B cell (primary cell): ENCODE measurements at regions not wholly inside any gene's neighbourhood (a gene's known extent, or its start where the extent isn't known, plus 50 kb on each side); places are given as distances from the start of the nearest gene placed in this dataset.
"Not testable (repeated sequence)": the region's sequence is repeated elsewhere in the genome, so short reads cannot be mapped to it uniquely, and the experiment has no call there.

Experiments
- ATAC-seq: fragments of 200-7000 bp; cut with Tn5 transposase; one replicate; pipeline ENCODE4 v1.10.0; 2021; ENCODE audit warnings: low read depth, mild to moderate bottlenecking, moderate number of reproducible peaks, moderate library complexity
- CTCF ChIA-PET: fragments of 350-600 bp; sonication (Branson Sonifier 250); formaldehyde crosslinking; loops from one replicate; lab custom pipeline; 2021; ENCODE audit warnings: antibody characterized with exemption, inconsistent platforms; lab: Charles Lee
- POLR2A ChIA-PET: fragments of 350-600 bp; sonication (Branson Sonifier 250); formaldehyde crosslinking; loops from one replicate; lab custom pipeline; 2021; ENCODE audit warnings: antibody characterized with exemption; lab: Charles Lee
- DNase-seq: peaks from one replicate; pipeline ENCODE4 v3.0.0; 2013
- H2AFZ ChIP-seq: 2 replicates; pipeline ENCODE4 v1.6.1; 2012; ENCODE audit warnings: mild to moderate bottlenecking, low read depth, low read length; ENCODE audit not compliant: insufficient read depth, poor library complexity, severe bottlenecking
- H3K27ac ChIP-seq, 2 donors: 1 replicate in 1 of 2; 2 replicates in 1 of 2; pipeline ENCODE4 v1.5.1; 2012 to 2013; ENCODE audit warnings: low read length in 2 of 2, mild to moderate bottlenecking in 2 of 2, moderate library complexity in 1 of 2
- H3K27me3 ChIP-seq, 4 experiments: fragments of 200-600 bp in 1 of 4; sonication (generic) in 1 of 4; replicated peaks in 1 of 4; 1 replicate in 2 of 4; 2 replicates in 2 of 4; pipeline versions ENCODE4 v1.6.1 to v1.7.0; 2013 to 2016; ENCODE audit warnings: low read length in 3 of 4, mild to moderate bottlenecking in 2 of 4, mixed read lengths in 1 of 4, moderate library complexity in 1 of 4; ENCODE audit not compliant: insufficient read depth in 4 of 4, control insufficient read depth in 3 of 4; ENCODE audit errors: control extremely low read depth in 1 of 4
- H3K36me3 ChIP-seq, 2 experiments: replicated peaks in 1 of 2; 1 replicate in 1 of 2; 2 replicates in 1 of 2; pipeline versions ENCODE4 v1.6.1 to v1.7.1; 2013; ENCODE audit warnings: low read length in 1 of 2; ENCODE audit not compliant: insufficient read depth in 2 of 2, control insufficient read depth in 1 of 2; ENCODE audit errors: control extremely low read depth in 1 of 2, extremely low read depth in 1 of 2
- H3K4me1 ChIP-seq, 2 donors: fragments of 200-600 bp in 1 of 2; sonication (generic) in 1 of 2; 1 replicate in 1 of 2; 2 replicates in 1 of 2; pipeline versions ENCODE4 v1.5.1 to v1.6.1; 2013 to 2017; ENCODE audit warnings: low read length in 2 of 2; ENCODE audit not compliant: control insufficient read depth in 2 of 2, insufficient read depth in 2 of 2
- H3K4me2 ChIP-seq: replicated peaks from 2 replicates; pipeline ENCODE3; 2012; ENCODE audit warnings: mild to moderate bottlenecking, low read depth, low read length; ENCODE audit not compliant: poor library complexity, severe bottlenecking
- H3K4me3 ChIP-seq, 5 experiments: fragments of 200-600 bp in 1 of 5; sonication (generic) in 1 of 5; 1 replicate in 3 of 5; 2 replicates in 2 of 5; pipeline versions ENCODE4 v1.5.1 to v1.7.0; 2011 to 2016; ENCODE audit warnings: low read length in 4 of 5, mild to moderate bottlenecking in 4 of 5, low read depth in 2 of 5, control low read depth in 1 of 5, moderate library complexity in 1 of 5; ENCODE audit not compliant: insufficient read depth in 1 of 5; ENCODE audit errors: control extremely low read depth in 1 of 5, extremely low read depth in 1 of 5
- H3K79me2 ChIP-seq: fragments of 200-600 bp; sonication (generic); one replicate; pipeline ENCODE4 v1.6.0; 2016; ENCODE audit warnings: low read length; ENCODE audit not compliant: control insufficient read depth, insufficient read depth
- H3K9ac ChIP-seq: fragments of 200-600 bp; sonication (generic); 2 replicates; pipeline ENCODE4 v1.6.1; 2017; ENCODE audit warnings: mild to moderate bottlenecking, low read length, moderate library complexity
- H3K9me3 ChIP-seq, 3 donors: one replicate each; pipeline versions ENCODE4 v1.6.1 to v1.7.1; 2013; ENCODE audit warnings: low read length in 2 of 3; ENCODE audit not compliant: control insufficient read depth in 2 of 3, insufficient read depth in 1 of 3; ENCODE audit errors: control extremely low read depth in 1 of 3
- H4K20me1 ChIP-seq: 2 replicates; pipeline ENCODE4 v1.6.0; 2012; ENCODE audit warnings: mild to moderate bottlenecking, low read length; ENCODE audit not compliant: insufficient read depth, control insufficient read depth, poor library complexity, severe bottlenecking
- H3K27ac Mint-ChIP-seq: one replicate; pipeline ENCODE4 v1.8.0; 2021; ENCODE audit warnings: mixed read lengths
- H3K27me3 Mint-ChIP-seq: one replicate; pipeline ENCODE4 v1.8.0; 2021; ENCODE audit warnings: mixed read lengths
- H3K4me1 Mint-ChIP-seq: one replicate; pipeline ENCODE4 v1.8.0; 2021; ENCODE audit warnings: mixed read lengths
- H3K4me3 Mint-ChIP-seq: one replicate; pipeline ENCODE4 v1.8.0; 2021; ENCODE audit warnings: mixed read lengths
- H3K9me3 Mint-ChIP-seq: one replicate; pipeline ENCODE4 v1.8.0; 2022; ENCODE audit warnings: mixed read lengths; ENCODE audit not compliant: insufficient read depth
- EZH2 ChIP-seq: IDR thresholded peaks from 2 replicates; pipeline ENCODE4 v1.6.1; 2012; ENCODE audit warnings: borderline replicate concordance, low read depth, mild to moderate bottlenecking, moderate library complexity, low read length; ENCODE audit not compliant: insufficient read depth, poor library complexity, severe bottlenecking
- WGBS: methylation state at CpG from one replicate; pipeline ENCODE4 v1.1.5; 2013; ENCODE audit warnings: missing lambda C conversion rate; ENCODE audit not compliant: insufficient coverage; 5-methylcytosine and 5-hydroxymethylcytosine counted together
- intact Hi-C: fragments of 100-400 bp; cut with micrococcal nuclease; formaldehyde crosslinking; loops from one replicate; pipeline ENCODE4 v1.10.0; 2022
- TF ChIP-seq, protein P1 (sequence below): fragments of 200-600 bp; IDR thresholded peaks from one replicate; pipeline ENCODE4 v1.8.0; 2022; ENCODE audit warnings: antibody characterized with exemption, mild to moderate bottlenecking

DNA sequence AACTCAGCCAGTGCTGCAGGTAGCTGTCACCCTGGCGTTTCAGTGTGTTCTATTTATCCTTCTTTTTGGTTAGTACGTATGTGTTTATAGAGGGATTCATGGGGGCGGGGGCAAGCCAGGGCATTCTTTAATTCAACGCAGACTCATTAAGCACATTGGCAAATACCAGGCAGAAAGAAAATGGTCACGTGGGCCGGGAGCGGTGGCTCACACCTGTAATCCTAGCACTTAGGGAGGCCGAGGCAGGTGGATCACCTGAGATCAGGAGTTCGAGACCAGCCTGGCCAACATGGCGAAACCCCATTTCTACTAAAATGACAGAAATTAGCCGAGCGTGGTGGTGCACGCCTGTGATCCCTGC is 69.1 kb downstream of the HAPSTR1 start:
- H3K4me3 Mint-ChIP-seq: no peak overlapping the region
- Histone ChIP-seq H3K4me2 (peak overlapping the region; percentile 30), H3K36me3 (no peaks in the 10 kb centered on the region), H4K20me1 (no peaks in the 10 kb centered on the region), H3K27ac (no peak overlapping the region), H3K9ac (no peak overlapping the region), H3K27me3 (peaks cover 0 to 10% (median 5%) of the 10 kb centered on the region in 4 experiments), H2AFZ (no peak overlapping the region), H3K4me1 (peaks cover 0 to 5% of the 10 kb centered on the region in 2 donors), H3K79me2 (no peaks in the 10 kb centered on the region), H3K4me3 (no peak overlapping the region), H3K9me3 (peaks cover 0 to 3% (median 0%) of the 10 kb centered on the region in 3 donors)
- ATAC-seq (no peak), DNase-seq (no peak)
- intact Hi-C loops: no loop called here
- H3K27me3 Mint-ChIP-seq: peaks cover 26% of the 10 kb centered on the region
- CTCF ChIA-PET: no interaction called here
- H3K9me3 Mint-ChIP-seq: no peaks in the 10 kb centered on the region
- H3K4me1 Mint-ChIP-seq: peaks cover 3% of the 10 kb centered on the region
- TF ChIP-seq, protein P1, sequence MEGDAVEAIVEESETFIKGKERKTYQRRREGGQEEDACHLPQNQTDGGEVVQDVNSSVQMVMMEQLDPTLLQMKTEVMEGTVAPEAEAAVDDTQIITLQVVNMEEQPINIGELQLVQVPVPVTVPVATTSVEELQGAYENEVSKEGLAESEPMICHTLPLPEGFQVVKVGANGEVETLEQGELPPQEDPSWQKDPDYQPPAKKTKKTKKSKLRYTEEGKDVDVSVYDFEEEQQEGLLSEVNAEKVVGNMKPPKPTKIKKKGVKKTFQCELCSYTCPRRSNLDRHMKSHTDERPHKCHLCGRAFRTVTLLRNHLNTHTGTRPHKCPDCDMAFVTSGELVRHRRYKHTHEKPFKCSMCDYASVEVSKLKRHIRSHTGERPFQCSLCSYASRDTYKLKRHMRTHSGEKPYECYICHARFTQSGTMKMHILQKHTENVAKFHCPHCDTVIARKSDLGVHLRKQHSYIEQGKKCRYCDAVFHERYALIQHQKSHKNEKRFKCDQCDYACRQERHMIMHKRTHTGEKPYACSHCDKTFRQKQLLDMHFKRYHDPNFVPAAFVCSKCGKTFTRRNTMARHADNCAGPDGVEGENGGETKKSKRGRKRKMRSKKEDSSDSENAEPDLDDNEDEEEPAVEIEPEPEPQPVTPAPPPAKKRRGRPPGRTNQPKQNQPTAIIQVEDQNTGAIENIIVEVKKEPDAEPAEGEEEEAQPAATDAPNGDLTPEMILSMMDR: no peak
- TF ChIP-seq EZH2: no peak
- no peak overlapping the region for H3K27ac Mint-ChIP-seq
- POLR2A ChIA-PET: no interaction called here
- 89% methylated on average over 9 of the region's 13 CpGs for WGBS

DNA sequence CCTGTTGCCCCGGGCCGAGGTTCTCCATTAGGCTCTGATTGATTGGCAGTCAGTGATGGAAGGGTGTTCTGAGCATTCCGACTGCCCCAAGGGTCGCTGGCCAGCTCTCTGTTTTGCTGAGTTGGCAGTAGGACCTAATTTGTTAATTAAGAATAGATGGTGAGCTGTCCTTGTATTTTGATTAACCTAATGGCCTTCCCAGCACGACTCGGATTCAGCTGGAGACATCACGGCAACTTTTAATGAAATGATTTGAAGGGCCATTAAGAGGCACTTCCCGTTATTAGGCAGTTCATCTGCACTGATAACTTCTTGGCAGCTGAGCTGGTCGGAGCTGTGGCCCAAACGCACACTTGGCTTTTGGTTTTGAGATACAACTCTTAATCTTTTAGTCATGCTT is 74.2 kb downstream of the HAPSTR1 start:
- no peak for DNase-seq
- no peak overlapping the region for H2AFZ ChIP-seq
- ChIA-PET POLR2A (no interaction called here), CTCF (no interaction called here)
- no peak for ATAC-seq
- no peaks in the 10 kb centered on the region for H3K27me3 ChIP-seq
- H3K4me3 Mint-ChIP-seq: no peak overlapping the region
- H3K27ac Mint-ChIP-seq: no peak overlapping the region
- no peak for TF ChIP-seq EZH2
- TF ChIP-seq, protein P1: no peak
- H3K36me3 ChIP-seq: no peaks in the 10 kb centered on the region
- H3K4me1 ChIP-seq: peaks cover 0 to 3% of the 10 kb centered on the region in 2 donors
- H3K4me1 Mint-ChIP-seq: peaks cover 13% of the 10 kb centered on the region
- peaks cover 12% of the 10 kb centered on the region for H3K27me3 Mint-ChIP-seq
- H3K79me2 ChIP-seq: no peaks in the 10 kb centered on the region
- WGBS: 87% methylated on average over 6 of the region's 10 CpGs
- H3K9ac ChIP-seq: no peak overlapping the region
- H4K20me1 ChIP-seq: no peaks in the 10 kb centered on the region
- H3K4me2 ChIP-seq: no peak overlapping the region
- no peaks in the 10 kb centered on the region for H3K9me3 Mint-ChIP-seq
- intact Hi-C loops: no loop called here
- no peak overlapping the region for H3K4me3 ChIP-seq
- no peak overlapping the region for H3K27ac ChIP-seq
- H3K9me3 ChIP-seq: peaks cover 0 to 8% (median 0%) of the 10 kb centered on the region in 3 donors

DNA sequence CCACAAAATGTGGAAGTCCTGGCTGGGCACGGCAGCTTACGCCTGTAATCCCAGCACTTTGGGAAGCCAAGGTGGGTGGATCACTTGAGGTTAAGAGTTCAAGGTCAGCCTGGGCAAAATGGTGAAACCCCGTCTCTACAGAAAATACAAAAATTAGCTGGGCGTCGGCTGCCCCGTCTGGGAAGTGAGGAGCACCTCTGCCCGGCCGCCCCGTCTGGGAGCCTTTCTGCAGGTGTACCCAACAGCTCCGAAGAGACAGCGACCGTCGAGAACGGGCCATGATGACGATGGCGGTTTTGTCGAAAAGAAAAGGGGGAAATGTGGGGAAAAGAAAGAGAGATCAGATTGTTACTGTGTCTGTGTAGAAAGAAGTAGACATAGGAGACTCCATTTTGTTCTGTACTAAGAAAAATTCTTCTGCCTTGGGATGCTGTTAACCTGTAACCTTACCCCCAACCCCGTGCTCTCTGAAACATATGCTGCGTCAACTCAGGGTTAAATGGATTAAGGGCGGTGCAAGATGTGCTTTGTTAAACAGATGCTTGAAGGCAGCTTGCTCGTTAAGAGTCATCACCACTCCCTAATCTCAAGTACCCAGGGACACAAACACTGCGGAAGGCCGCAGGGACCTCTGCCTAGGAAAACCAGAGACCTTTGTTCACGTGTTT is 75.0 kb downstream of the HAPSTR1 start:
- H3K9me3 ChIP-seq, H3K4me2 ChIP-seq, H3K27me3 ChIP-seq, ATAC-seq, H3K4me3 Mint-ChIP-seq, H3K36me3 ChIP-seq, H3K9ac ChIP-seq, H3K4me3 ChIP-seq, H4K20me1 ChIP-seq, H3K9me3 Mint-ChIP-seq, H3K27ac Mint-ChIP-seq, H2AFZ ChIP-seq, POLR2A ChIA-PET, intact Hi-C loops, DNase-seq, H3K79me2 ChIP-seq, CTCF ChIA-PET, H3K4me1 ChIP-seq, H3K27ac ChIP-seq: not testable (repeated sequence)
- peaks cover 12% of the 10 kb centered on the region for H3K27me3 Mint-ChIP-seq
- peaks cover 13% of the 10 kb centered on the region for H3K4me1 Mint-ChIP-seq
- WGBS: 95% methylated on average over 6 of the region's 24 CpGs
